Endothelial cell (in vitro differentiated cells): ENCODE measurements at regions not wholly inside any gene's neighbourhood (a gene's known extent, or its start where the extent isn't known, plus 50 kb on each side); places are given as distances from the start of the nearest gene placed in this dataset.

ENCODE experiments used
- DNase-seq: peaks from one replicate; pipeline ENCODE4 v3.0.0; 2021; ENCODE audit warnings: low spot score
- H3K27ac Mint-ChIP-seq: one replicate; pipeline ENCODE4 v1.8.0; 2021; ENCODE audit warnings: mixed read lengths, inconsistent platforms; ENCODE audit not compliant: unreplicated experiment
- H3K27me3 Mint-ChIP-seq: one replicate; pipeline ENCODE4 v1.8.0; 2021; ENCODE audit warnings: mild to moderate bottlenecking, moderate library complexity, mixed read lengths, inconsistent platforms; ENCODE audit not compliant: unreplicated experiment
- H3K36me3 Mint-ChIP-seq: one replicate; pipeline ENCODE4 v1.8.0; 2021; ENCODE audit warnings: mild to moderate bottlenecking, low read depth, mixed read lengths, inconsistent platforms; ENCODE audit not compliant: unreplicated experiment
- H3K4me1 Mint-ChIP-seq: one replicate; pipeline ENCODE4 v1.8.0; 2021; ENCODE audit warnings: mild to moderate bottlenecking, mixed read lengths, inconsistent platforms; ENCODE audit not compliant: unreplicated experiment
- H3K4me3 Mint-ChIP-seq: one replicate; pipeline ENCODE4 v1.8.0; 2021; ENCODE audit warnings: mild to moderate bottlenecking, mixed read lengths, inconsistent platforms; ENCODE audit not compliant: unreplicated experiment
- H3K9me3 Mint-ChIP-seq: one replicate; pipeline ENCODE4 v1.8.0; 2021; ENCODE audit warnings: mixed read lengths, inconsistent platforms; ENCODE audit not compliant: unreplicated experiment
- TF ChIP-seq, protein P1 (sequence below): fragments of 200-600 bp; sonication (generic); IDR thresholded peaks from one replicate; pipeline ENCODE4 v1.5.0; 2021; ENCODE audit warnings: antibody characterized with exemption; ENCODE audit not compliant: unreplicated experiment

- H3K4me3 Mint-ChIP-seq, result no peak overlapping the region
- TF ChIP-seq, protein P1, sequence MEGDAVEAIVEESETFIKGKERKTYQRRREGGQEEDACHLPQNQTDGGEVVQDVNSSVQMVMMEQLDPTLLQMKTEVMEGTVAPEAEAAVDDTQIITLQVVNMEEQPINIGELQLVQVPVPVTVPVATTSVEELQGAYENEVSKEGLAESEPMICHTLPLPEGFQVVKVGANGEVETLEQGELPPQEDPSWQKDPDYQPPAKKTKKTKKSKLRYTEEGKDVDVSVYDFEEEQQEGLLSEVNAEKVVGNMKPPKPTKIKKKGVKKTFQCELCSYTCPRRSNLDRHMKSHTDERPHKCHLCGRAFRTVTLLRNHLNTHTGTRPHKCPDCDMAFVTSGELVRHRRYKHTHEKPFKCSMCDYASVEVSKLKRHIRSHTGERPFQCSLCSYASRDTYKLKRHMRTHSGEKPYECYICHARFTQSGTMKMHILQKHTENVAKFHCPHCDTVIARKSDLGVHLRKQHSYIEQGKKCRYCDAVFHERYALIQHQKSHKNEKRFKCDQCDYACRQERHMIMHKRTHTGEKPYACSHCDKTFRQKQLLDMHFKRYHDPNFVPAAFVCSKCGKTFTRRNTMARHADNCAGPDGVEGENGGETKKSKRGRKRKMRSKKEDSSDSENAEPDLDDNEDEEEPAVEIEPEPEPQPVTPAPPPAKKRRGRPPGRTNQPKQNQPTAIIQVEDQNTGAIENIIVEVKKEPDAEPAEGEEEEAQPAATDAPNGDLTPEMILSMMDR, result no peak
- DNase-seq, result no peak
- no peaks in the 10 kb centered on the region for H3K36me3 Mint-ChIP-seq
- no peaks in the 10 kb centered on the region for H3K27me3 Mint-ChIP-seq
- no peaks in the 10 kb centered on the region for H3K4me1 Mint-ChIP-seq
- H3K27ac Mint-ChIP-seq, result no peak overlapping the region
- no peaks in the 10 kb centered on the region for H3K9me3 Mint-ChIP-seq
Measured at GRCh38 chr12:98001430-98001829, 514.0 kb upstream of the TMPO start.

GRCh38 chr12:98002887-98003493 is 512.4 kb upstream of the TMPO start:
- H3K36me3 Mint-ChIP-seq, result no peaks in the 10 kb centered on the region
- no peaks in the 10 kb centered on the region for H3K27me3 Mint-ChIP-seq
- H3K4me3 Mint-ChIP-seq, result no peak overlapping the region
- H3K4me1 Mint-ChIP-seq, result no peaks in the 10 kb centered on the region
- no peaks in the 10 kb centered on the region for H3K9me3 Mint-ChIP-seq
- DNase-seq, result peak; percentile 61
- TF ChIP-seq, protein P1, result peak; percentile 64
- H3K27ac Mint-ChIP-seq, result no peak overlapping the region

DNA sequence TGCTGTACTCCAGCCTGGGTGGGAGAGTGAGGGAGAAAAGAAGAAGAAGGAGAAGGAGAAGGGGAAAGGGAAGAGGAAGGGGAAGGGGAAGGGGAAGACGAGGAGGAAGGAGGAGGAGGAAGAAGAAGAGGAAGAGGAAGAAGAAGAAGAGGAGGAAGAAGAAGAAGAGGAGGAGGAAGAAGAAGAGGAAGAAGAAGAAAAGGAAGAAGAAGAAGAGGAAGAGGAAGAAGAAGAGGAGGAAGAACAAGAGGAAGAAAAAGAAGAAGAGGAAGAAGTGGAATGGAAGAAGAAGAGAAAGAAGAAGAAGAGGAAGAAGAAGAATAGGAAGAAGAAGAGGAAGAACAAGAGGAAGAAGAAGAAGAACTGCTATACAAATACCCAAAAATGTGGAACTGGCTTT is 507.4 kb upstream of the TMPO start:
- Mint-ChIP-seq H3K4me3 (no peak overlapping the region), H3K36me3 (no peaks in the 10 kb centered on the region), H3K4me1 (no peaks in the 10 kb centered on the region), H3K27ac (no peak overlapping the region), H3K27me3 (no peaks in the 10 kb centered on the region), H3K9me3 (no peaks in the 10 kb centered on the region)
- TF ChIP-seq, protein P1, result no peak
- no peak for DNase-seq

- Mint-ChIP-seq H3K27me3 (no peaks in the 10 kb centered on the region), H3K36me3 (no peaks in the 10 kb centered on the region), H3K27ac (no peak overlapping the region), H3K4me1 (no peaks in the 10 kb centered on the region), H3K4me3 (no peak overlapping the region), H3K9me3 (no peaks in the 10 kb centered on the region)
- no peak for DNase-seq
- TF ChIP-seq, protein P1, result no peak
Measured at GRCh38 chr12:98013560-98013959, 501.8 kb upstream of the TMPO start.

DNA sequence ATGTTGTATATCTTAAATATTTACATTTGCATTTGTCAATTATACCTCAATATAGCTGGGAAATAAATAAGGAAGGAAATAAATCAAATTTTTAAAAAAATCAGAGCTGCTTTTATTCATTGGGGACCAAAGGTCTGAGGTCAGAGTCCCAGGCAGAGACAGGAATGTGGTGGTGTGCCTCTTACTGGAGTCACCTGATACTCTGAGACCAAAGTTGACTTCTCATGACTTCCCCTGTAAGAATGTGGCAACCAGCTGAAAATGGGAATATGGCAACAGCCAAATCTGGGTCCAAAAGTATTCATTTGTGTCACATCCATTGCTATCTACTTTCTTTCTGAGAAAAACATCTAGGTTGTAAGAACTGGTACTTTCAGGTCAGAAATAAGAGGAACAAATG is 496.6 kb upstream of the TMPO start:
- H3K4me1 Mint-ChIP-seq, result no peaks in the 10 kb centered on the region
- no peak overlapping the region for H3K4me3 Mint-ChIP-seq
- TF ChIP-seq, protein P1, result no peak
- H3K27me3 Mint-ChIP-seq, result no peaks in the 10 kb centered on the region
- no peak for DNase-seq
- H3K36me3 Mint-ChIP-seq, result no peaks in the 10 kb centered on the region
- no peak overlapping the region for H3K27ac Mint-ChIP-seq
- no peaks in the 10 kb centered on the region for H3K9me3 Mint-ChIP-seq
